ENCODE measurements at regions not wholly inside any gene's neighbourhood (a gene's known extent, or its start where the extent isn't known, plus 50 kb on each side); places are given as distances from the start of the nearest gene placed in this dataset.

- Mint-ChIP-seq H3K27ac (no peak overlapping the region), H3K4me3 (no peak overlapping the region), H3K27me3 (peaks cover 2% of the 10 kb centered on the region), H3K4me1 (no peaks in the 10 kb centered on the region), H3K9me3 (peaks cover 2% of the 10 kb centered on the region), H3K36me3 (no peaks in the 10 kb centered on the region)
- ATAC-seq (ENCODE audit: low read depth): no peak
- no peak for DNase-seq
- POLR2A ChIA-PET: no interaction called here
These were observed 102.1 kb upstream of the MDFIC start for GRCh38 chr7:114819616-114820362.

GRCh38 chr7:114821030-114821900 is 100.6 kb upstream of the MDFIC start:
- Mint-ChIP-seq H3K27me3 (peaks cover 2% of the 10 kb centered on the region), H3K36me3 (peaks cover 6% of the 10 kb centered on the region), H3K4me1 (peaks cover 7% of the 10 kb centered on the region), H3K9me3 (peaks cover 7% of the 10 kb centered on the region), H3K4me3 (no peak overlapping the region), H3K27ac (no peak overlapping the region)
- ATAC-seq (ENCODE audit: low read depth): no peak
- POLR2A ChIA-PET: no interaction called here
- DNase-seq: no peak

GRCh38 chr7:114822131-114822530 is 99.8 kb upstream of the MDFIC start:
- Mint-ChIP-seq H3K36me3 (peaks cover 6% of the 10 kb centered on the region), H3K4me3 (no peak overlapping the region), H3K9me3 (peaks cover 6% of the 10 kb centered on the region), H3K27me3 (peaks cover 2% of the 10 kb centered on the region), H3K27ac (no peak overlapping the region), H3K4me1 (peaks cover 7% of the 10 kb centered on the region)
- DNase-seq (no peak), ATAC-seq (ENCODE audit: low read depth) (no peak)
- POLR2A ChIA-PET: no interaction called here

- Mint-ChIP-seq H3K9me3 (peaks cover 6% of the 10 kb centered on the region), H3K36me3 (peaks cover 6% of the 10 kb centered on the region)
These were observed 99.0 kb upstream of the MDFIC start for GRCh38 chr7:114822844-114823243.

DNA sequence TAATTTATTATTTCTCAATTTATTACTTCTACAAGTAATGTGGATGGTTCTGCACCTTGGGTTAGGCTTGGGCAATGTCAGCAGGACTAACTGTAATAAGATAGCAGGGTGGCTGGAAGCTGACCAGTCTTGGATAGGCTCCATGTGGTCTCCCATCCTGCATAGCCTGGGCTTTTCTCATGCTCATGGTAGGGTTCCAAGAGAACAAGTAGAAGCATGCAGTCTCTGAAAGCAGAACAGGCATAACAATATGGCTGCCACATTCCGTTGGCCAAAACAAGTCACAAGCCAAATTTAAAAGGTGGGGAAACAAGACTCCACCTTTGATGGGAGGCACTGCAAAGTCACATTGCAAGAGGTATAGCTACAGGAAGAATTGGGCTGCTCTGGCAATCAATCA is 98.6 kb upstream of the MDFIC start:
- DNase-seq (no peak), ATAC-seq (ENCODE audit: low read depth) (no peak)
- Mint-ChIP-seq H3K4me3 (no peak overlapping the region), H3K36me3 (peaks cover 8% of the 10 kb centered on the region), H3K27ac (no peak overlapping the region), H3K9me3 (peaks cover 6% of the 10 kb centered on the region), H3K4me1 (peaks cover 7% of the 10 kb centered on the region), H3K27me3 (peaks cover 2% of the 10 kb centered on the region)
- POLR2A ChIA-PET: no interaction called here

More at GRCh38 chr7:114822844-114823243, 99.0 kb upstream of the MDFIC start:
- Mint-ChIP-seq H3K27ac (no peak overlapping the region), H3K4me1 (peaks cover 7% of the 10 kb centered on the region), H3K4me3 (no peak overlapping the region), H3K27me3 (peaks cover 2% of the 10 kb centered on the region)
- POLR2A ChIA-PET: no interaction called here
- no peak for ATAC-seq (ENCODE audit: low read depth)
- DNase-seq: no peak

DNA sequence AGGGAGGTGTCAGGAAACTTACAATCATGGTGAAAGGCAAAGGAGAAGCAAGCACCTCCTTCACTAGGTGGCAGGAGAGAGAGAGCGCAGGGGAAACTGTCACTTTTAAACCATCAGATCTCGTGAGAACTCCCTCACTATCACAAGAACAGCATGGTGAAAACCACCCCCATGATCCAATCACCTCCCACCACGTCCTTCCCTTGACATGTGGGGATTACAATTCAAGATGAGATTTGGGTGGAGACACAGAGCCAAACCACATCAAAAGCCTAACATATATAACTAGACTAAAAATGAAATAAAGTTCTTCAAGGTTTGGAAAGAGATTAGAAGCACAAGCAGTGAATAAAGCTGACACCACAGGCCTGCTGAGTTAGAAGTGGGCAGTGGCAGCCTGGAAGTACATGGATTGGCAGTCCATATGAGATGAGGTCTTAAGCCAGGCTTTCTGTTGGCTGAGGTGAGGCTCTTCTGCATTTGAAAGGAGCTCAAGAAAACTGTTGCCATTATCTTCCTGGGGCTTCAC is 96.4 kb upstream of the MDFIC start:
- Mint-ChIP-seq H3K36me3 (peaks cover 10% of the 10 kb centered on the region), H3K27ac (no peak overlapping the region)
- ATAC-seq (ENCODE audit: low read depth): no peak

GRCh38 chr7:114830952-114831351 is 90.9 kb upstream of the MDFIC start:
- DNase-seq (no peak), ATAC-seq (ENCODE audit: low read depth) (no peak)
- H3K4me1 Mint-ChIP-seq: peaks cover 4% of the 10 kb centered on the region
- H3K27me3 Mint-ChIP-seq: no peaks in the 10 kb centered on the region
- H3K9me3 Mint-ChIP-seq: peaks cover 3% of the 10 kb centered on the region
- POLR2A ChIA-PET: no interaction called here
- H3K4me3 Mint-ChIP-seq: no peak overlapping the region
- no peak overlapping the region for H3K27ac Mint-ChIP-seq
- H3K36me3 Mint-ChIP-seq: peaks cover 6% of the 10 kb centered on the region

More for the DNA sequence above, 96.4 kb upstream of the MDFIC start:
- H3K9me3 Mint-ChIP-seq: peaks cover 8% of the 10 kb centered on the region
- H3K4me1 Mint-ChIP-seq: peaks cover 7% of the 10 kb centered on the region
- H3K4me3 Mint-ChIP-seq: no peak overlapping the region
- POLR2A ChIA-PET: no interaction called here
- H3K27me3 Mint-ChIP-seq: no peaks in the 10 kb centered on the region
- no peak for DNase-seq

DNA sequence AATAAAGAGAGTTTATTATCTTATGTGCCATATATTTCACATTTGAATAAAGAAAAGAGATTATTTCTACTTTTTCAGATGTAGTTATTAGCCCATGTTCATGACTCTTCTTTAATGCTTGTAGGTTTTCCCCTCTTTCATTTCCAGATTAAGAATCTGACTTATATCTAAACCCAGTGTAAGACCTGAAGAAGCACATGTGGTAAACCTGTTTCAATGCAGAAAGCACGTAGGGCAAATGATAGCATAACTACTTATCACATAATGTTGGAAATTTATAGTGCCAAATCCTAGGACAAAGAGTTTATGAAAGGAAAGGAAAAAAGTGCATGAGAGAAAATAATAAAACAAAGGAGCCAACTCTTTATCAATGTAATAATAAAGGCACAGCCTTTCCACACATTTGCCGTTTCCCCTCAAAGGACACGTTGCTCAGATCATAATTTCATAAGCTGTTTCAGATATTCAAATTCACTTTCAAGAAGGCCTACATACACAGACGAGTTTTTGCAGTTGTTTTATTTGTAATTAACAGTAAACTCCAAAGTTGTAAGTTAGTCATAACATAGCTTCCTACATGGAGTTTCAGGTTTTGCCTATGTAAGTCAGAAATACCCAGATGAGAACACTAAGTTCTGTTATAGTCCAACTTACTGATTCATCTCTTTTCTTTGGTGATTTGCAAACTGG is 88.8 kb upstream of the MDFIC start:
- Mint-ChIP-seq H3K27me3 (peaks cover 2% of the 10 kb centered on the region), H3K36me3 (peaks cover 5% of the 10 kb centered on the region), H3K27ac (no peak overlapping the region), H3K4me1 (peaks cover 3% of the 10 kb centered on the region), H3K9me3 (peaks cover 1% of the 10 kb centered on the region), H3K4me3 (no peak overlapping the region)
- ATAC-seq (ENCODE audit: low read depth): no peak
- DNase-seq: no peak
- POLR2A ChIA-PET: no interaction called here

- Mint-ChIP-seq H3K27ac (no peak overlapping the region), H3K4me3 (no peak overlapping the region), H3K27me3 (peaks cover 7% of the 10 kb centered on the region), H3K4me1 (peaks cover 3% of the 10 kb centered on the region), H3K36me3 (no peaks in the 10 kb centered on the region), H3K9me3 (no peaks in the 10 kb centered on the region)
- POLR2A ChIA-PET: no interaction called here
- DNase-seq (no peak), ATAC-seq (ENCODE audit: low read depth) (no peak)
These were observed 86.6 kb upstream of the MDFIC start for GRCh38 chr7:114835303-114835702.

DNA sequence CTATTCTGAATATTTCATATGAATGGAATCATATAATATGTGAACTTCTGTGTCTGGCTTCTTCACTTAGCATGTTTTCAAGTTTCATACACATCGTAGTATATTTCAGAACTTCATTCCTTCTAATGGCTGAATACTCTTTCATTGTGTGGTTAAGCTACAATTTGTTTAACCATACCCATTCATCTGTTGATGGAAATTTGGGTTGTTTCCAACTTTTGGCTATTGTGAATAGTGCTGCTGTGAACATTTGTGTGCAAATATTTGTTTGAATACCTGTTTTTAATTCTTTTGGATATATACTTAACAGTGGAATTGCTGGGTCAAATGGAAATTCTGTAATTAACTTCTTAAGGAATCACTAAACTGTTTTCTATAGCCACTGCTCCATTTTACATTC is 86.0 kb upstream of the MDFIC start:
- Mint-ChIP-seq H3K4me3 (no peak overlapping the region), H3K9me3 (no peaks in the 10 kb centered on the region)
- POLR2A ChIA-PET: no interaction called here

DNA sequence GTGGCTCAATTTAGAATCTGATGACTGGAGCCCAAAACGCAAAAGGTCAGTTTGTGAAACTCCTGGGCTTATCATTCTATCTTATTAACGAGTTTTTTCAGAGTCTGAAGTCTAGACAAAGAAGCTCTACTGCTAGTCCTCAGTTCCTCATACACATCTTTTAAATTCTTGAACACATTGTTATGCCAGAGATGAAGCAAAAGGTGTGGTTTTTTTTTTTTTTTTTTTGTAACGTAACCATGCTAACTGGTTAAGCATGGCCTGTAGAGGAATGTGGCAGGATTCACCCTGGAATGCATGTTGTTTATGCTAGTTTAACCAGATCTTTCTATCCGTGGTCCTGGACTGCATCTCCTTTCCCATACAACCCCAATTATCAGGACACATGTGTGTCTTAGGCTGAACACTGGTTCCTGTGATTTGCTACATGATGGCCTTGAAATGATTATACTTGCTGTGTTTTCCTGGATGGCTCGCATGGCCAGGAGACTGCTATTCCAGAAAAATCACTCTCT is 79.3 kb upstream of the MDFIC start:
- DNase-seq (no peak), ATAC-seq (ENCODE audit: low read depth) (no peak)
- Mint-ChIP-seq H3K27me3 (peaks cover 5% of the 10 kb centered on the region), H3K36me3 (no peaks in the 10 kb centered on the region), H3K9me3 (no peaks in the 10 kb centered on the region), H3K27ac (no peak overlapping the region), H3K4me1 (no peaks in the 10 kb centered on the region), H3K4me3 (no peak overlapping the region)
- POLR2A ChIA-PET: no interaction called here

More for the DNA sequence above, 86.0 kb upstream of the MDFIC start:
- no peaks in the 10 kb centered on the region for H3K36me3 Mint-ChIP-seq
- no peak for ATAC-seq (ENCODE audit: low read depth)
- peaks cover 7% of the 10 kb centered on the region for H3K27me3 Mint-ChIP-seq
- no peak for DNase-seq
- H3K27ac Mint-ChIP-seq: no peak overlapping the region
- H3K4me1 Mint-ChIP-seq: peaks cover 3% of the 10 kb centered on the region

DNA sequence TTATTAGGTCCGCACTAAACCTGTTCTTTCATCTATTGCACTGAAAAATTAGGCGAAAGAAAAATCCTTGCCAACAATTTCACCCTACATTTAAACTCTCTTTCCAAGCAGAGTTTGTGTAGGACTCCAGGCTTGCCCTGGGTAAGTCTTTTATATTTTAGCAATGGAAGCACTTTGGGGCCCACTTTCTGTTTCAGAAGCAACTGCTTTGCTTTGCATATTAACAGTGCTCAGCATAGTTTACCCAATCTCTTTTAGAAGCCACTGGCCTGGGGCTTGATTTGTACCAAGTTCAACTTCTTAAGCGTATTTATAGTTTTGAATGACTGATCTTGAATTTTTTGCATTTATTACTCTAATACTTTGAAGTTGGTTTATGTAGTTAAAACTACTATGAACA is 78.8 kb upstream of the MDFIC start:
- DNase-seq (no peak), ATAC-seq (ENCODE audit: low read depth) (no peak)
- H3K4me1 Mint-ChIP-seq: no peaks in the 10 kb centered on the region
- peaks cover 5% of the 10 kb centered on the region for H3K27me3 Mint-ChIP-seq
- no peaks in the 10 kb centered on the region for H3K9me3 Mint-ChIP-seq
- no peak overlapping the region for H3K4me3 Mint-ChIP-seq
- H3K27ac Mint-ChIP-seq: no peak overlapping the region
- H3K36me3 Mint-ChIP-seq: no peaks in the 10 kb centered on the region
- POLR2A ChIA-PET: no interaction called here

- Mint-ChIP-seq H3K4me3 (no peak overlapping the region), H3K36me3 (no peaks in the 10 kb centered on the region), H3K4me1 (no peaks in the 10 kb centered on the region), H3K27me3 (no peaks in the 10 kb centered on the region), H3K9me3 (no peaks in the 10 kb centered on the region), H3K27ac (no peak overlapping the region)
- POLR2A ChIA-PET: no interaction called here
- DNase-seq (no peak), ATAC-seq (ENCODE audit: low read depth) (no peak)
These were observed 70.4 kb upstream of the MDFIC start for GRCh38 chr7:114851406-114852061.

Data from activated naive CD8-positive, alpha-beta T cell treated with anti-CD3 and anti-CD28 coated beads, Interleukin-2, amount 10 ng/mL, durations not matched to agents 7 days and 5 days (primary cell).